Fibroblast of lung (primary cell): ENCODE measurements at regions not wholly inside any gene's neighbourhood (a gene's known extent, or its start where the extent isn't known, plus 50 kb on each side); places are given as distances from the start of the nearest gene placed in this dataset.

Experiments
- DNase-seq, 2 donors: peaks; one replicate each; pipeline versions ENCODE4 v3.0.0 to v3.0.0-alpha.2; 2010; ENCODE audit warnings: low read depth in 2 of 2
- H2AFZ ChIP-seq: 2 replicates; pipeline ENCODE4 v1.5.1; 2012; ENCODE audit warnings: low read length, control low read depth, inconsistent platforms
- H3K27ac ChIP-seq: 2 replicates; pipeline ENCODE4 v1.5.1; 2011; ENCODE audit warnings: low read length, control low read depth; ENCODE audit not compliant: insufficient read depth
- H3K27me3 ChIP-seq: 2 replicates; pipeline ENCODE4 v1.5.1; 2011; ENCODE audit warnings: mild to moderate bottlenecking, low read length; ENCODE audit not compliant: control insufficient read depth, insufficient read depth
- H3K36me3 ChIP-seq: 2 replicates; pipeline ENCODE4 v1.5.1; 2011; ENCODE audit warnings: low read length; ENCODE audit not compliant: control insufficient read depth, insufficient read depth
- H3K4me1 ChIP-seq: 2 replicates; pipeline ENCODE4 v1.5.1; 2011; ENCODE audit warnings: low read length; ENCODE audit not compliant: control insufficient read depth, insufficient read depth; ENCODE audit errors: extremely low read depth
- H3K4me2 ChIP-seq: 2 replicates; pipeline ENCODE4 v1.5.1; 2011; ENCODE audit warnings: low read length, control low read depth; ENCODE audit not compliant: insufficient read depth; ENCODE audit errors: extremely low read depth
- H3K4me3 ChIP-seq, 4 experiments: fragments of 200-600 bp in 1 of 4; sonication (generic) in 1 of 4; replicated peaks in 1 of 4; 2 replicates each; pipeline ENCODE4 v1.5.1; 2011 to 2016; ENCODE audit warnings: low read length in 4 of 4, low read depth in 3 of 4, mild to moderate bottlenecking in 3 of 4, control low read depth in 2 of 4, inconsistent platforms in 1 of 4, mixed read lengths in 1 of 4; ENCODE audit not compliant: insufficient read depth in 1 of 4; ENCODE audit errors: control extremely low read depth in 1 of 4
- H3K79me2 ChIP-seq: 2 replicates; pipeline ENCODE4 v1.5.1; 2012; ENCODE audit warnings: mild to moderate bottlenecking, low read length, inconsistent platforms; ENCODE audit not compliant: control insufficient read depth, insufficient read depth
- H3K9ac ChIP-seq: 2 replicates; pipeline ENCODE4 v1.5.1; 2011; ENCODE audit warnings: mild to moderate bottlenecking, low read length, control low read depth; ENCODE audit not compliant: insufficient read depth
- H3K9me3 ChIP-seq: 2 replicates; pipeline ENCODE4 v1.5.1; 2012; ENCODE audit warnings: low read depth, low read length; ENCODE audit not compliant: control insufficient read depth, insufficient read depth
- H4K20me1 ChIP-seq: 2 replicates; pipeline ENCODE4 v1.5.1; 2011; ENCODE audit warnings: low read length; ENCODE audit not compliant: control insufficient read depth, insufficient read depth; ENCODE audit errors: extremely low read depth
- CTCF ChIP-seq, 2 donors: IDR thresholded peaks in 1 of 2; conservative IDR thresholded peaks in 1 of 2; 1 replicate in 1 of 2; 2 replicates in 1 of 2; pipeline ENCODE4 v1.5.1; 2011 to 2012; ENCODE audit warnings: low read length in 2 of 2, control low read depth in 1 of 2, inconsistent platforms in 1 of 2, low read depth in 1 of 2, mild to moderate bottlenecking in 1 of 2
- EZH2 ChIP-seq: IDR thresholded peaks from 2 replicates; pipeline ENCODE4 v1.5.1; 2012; ENCODE audit warnings: low read length, control low read depth, mild to moderate bottlenecking; ENCODE audit errors: missing control alignments

- DNase-seq = no peak
- TF ChIP-seq CTCF (conservative IDR thresholded peaks at IDR 0.05 in 1 of 2, IDR thresholded peaks at IDR 0.05 in 1 of 2; ENCODE audit: low read depth in 1 of 2, low read length in 2 of 2) (no peak), EZH2 (no peak)
- no peak overlapping the region for H3K27ac ChIP-seq
These were observed 539.1 kb downstream of the FAM181B start for GRCh38 chr11:82194521-82194920.

GRCh38 chr11:82191695-82192094 is 542.0 kb downstream of the FAM181B start:
- Histone ChIP-seq H2AFZ (no peak overlapping the region), H3K4me1 (no peaks in the 10 kb centered on the region), H3K4me2 (no peak overlapping the region), H4K20me1 (no peaks in the 10 kb centered on the region), H3K27me3 (no peaks in the 10 kb centered on the region), H3K4me3 (no peak overlapping the region), H3K27ac (no peak overlapping the region), H3K36me3 (no peaks in the 10 kb centered on the region), H3K9me3 (no peaks in the 10 kb centered on the region), H3K79me2 (no peaks in the 10 kb centered on the region), H3K9ac (no peak overlapping the region)
- TF ChIP-seq EZH2 (no peak), CTCF (conservative IDR thresholded peaks at IDR 0.05 in 1 of 2, IDR thresholded peaks at IDR 0.05 in 1 of 2; ENCODE audit: low read depth in 1 of 2, low read length in 2 of 2) (no peak)
- DNase-seq = no peak

More at GRCh38 chr11:82194521-82194920, 539.1 kb downstream of the FAM181B start:
- Histone ChIP-seq H3K9ac (no peak overlapping the region), H3K79me2 (no peaks in the 10 kb centered on the region), H3K27me3 (no peaks in the 10 kb centered on the region), H3K36me3 (no peaks in the 10 kb centered on the region), H4K20me1 (no peaks in the 10 kb centered on the region), H2AFZ (no peak overlapping the region), H3K4me3 (no peak overlapping the region), H3K9me3 (no peaks in the 10 kb centered on the region), H3K4me1 (no peaks in the 10 kb centered on the region), H3K4me2 (no peak overlapping the region)

- Histone ChIP-seq H3K4me2 (no peak overlapping the region), H3K27me3 (no peaks in the 10 kb centered on the region), H3K4me3 (no peak overlapping the region), H3K9me3 (no peaks in the 10 kb centered on the region), H3K36me3 (no peaks in the 10 kb centered on the region), H3K27ac (no peak overlapping the region), H3K9ac (no peak overlapping the region), H4K20me1 (no peaks in the 10 kb centered on the region), H3K79me2 (no peaks in the 10 kb centered on the region), H2AFZ (no peak overlapping the region), H3K4me1 (no peaks in the 10 kb centered on the region)
- TF ChIP-seq CTCF (conservative IDR thresholded peaks at IDR 0.05 in 1 of 2, IDR thresholded peaks at IDR 0.05 in 1 of 2; ENCODE audit: low read depth in 1 of 2, low read length in 2 of 2) = no peak
- TF ChIP-seq EZH2 = no peak
- no peak for DNase-seq
These were observed 547.7 kb downstream of the FAM181B start for GRCh38 chr11:82185925-82186324.
